ENCODE measurements at regions not wholly inside any gene's neighbourhood (a gene's known extent, or its start where the extent isn't known, plus 50 kb on each side); places are given as distances from the start of the nearest gene placed in this dataset.

GRCh38 chr11:128210148-128210940, 377.0 kb downstream of the ETS1 start:
- TSS peak; percentile 68 for BruUV-seq (replicated peaks)
- FAIRE-seq (peak; percentile 87), DNase-seq (ENCODE audit: low read depth, low spot score) (peak; percentile 98)
- H2AFZ ChIP-seq (ENCODE audit: low read depth, low read length), result peak overlapping the region; percentile 23
- no peaks in the 10 kb centered on the region for H4K20me1 ChIP-seq (replicated peaks; ENCODE audit: control insufficient read depth, extremely low read depth, insufficient read depth, low read length)
- no peak for TF ChIP-seq MYC (IDR thresholded peaks at IDR 0.05; ENCODE audit: low read depth, low read length)
- TF ChIP-seq FOS (IDR thresholded peaks at IDR 0.05; ENCODE audit: borderline replicate concordance, insufficient read depth, low read length), result peak; percentile 86
- peak; percentile 91 for TF ChIP-seq JUN (IDR thresholded peaks at IDR 0.05; ENCODE audit: borderline replicate concordance, insufficient read depth, insufficient read length, low read depth)
- TF ChIP-seq EZH2 (IDR thresholded peaks at IDR 0.05; ENCODE audit: borderline replicate concordance, low read depth, low read length, severe bottlenecking), result no peak
- no peak for TF ChIP-seq POLR2A (IDR thresholded peaks at IDR 0.05; ENCODE audit: low read depth, low read length)
- TF ChIP-seq POLR2AphosphoS5 (IDR thresholded peaks at IDR 0.05; ENCODE audit: insufficient read depth, low read depth, low read length), result peak; percentile 86
- peak; percentile 18 for TF ChIP-seq GATA2 (IDR thresholded peaks at IDR 0.05; ENCODE audit: insufficient read depth, insufficient read length, low read depth, low read length)
- no peak for TF ChIP-seq MAX (IDR thresholded peaks at IDR 0.05; ENCODE audit: insufficient read depth, insufficient read length)
- TF ChIP-seq, protein P1, sequence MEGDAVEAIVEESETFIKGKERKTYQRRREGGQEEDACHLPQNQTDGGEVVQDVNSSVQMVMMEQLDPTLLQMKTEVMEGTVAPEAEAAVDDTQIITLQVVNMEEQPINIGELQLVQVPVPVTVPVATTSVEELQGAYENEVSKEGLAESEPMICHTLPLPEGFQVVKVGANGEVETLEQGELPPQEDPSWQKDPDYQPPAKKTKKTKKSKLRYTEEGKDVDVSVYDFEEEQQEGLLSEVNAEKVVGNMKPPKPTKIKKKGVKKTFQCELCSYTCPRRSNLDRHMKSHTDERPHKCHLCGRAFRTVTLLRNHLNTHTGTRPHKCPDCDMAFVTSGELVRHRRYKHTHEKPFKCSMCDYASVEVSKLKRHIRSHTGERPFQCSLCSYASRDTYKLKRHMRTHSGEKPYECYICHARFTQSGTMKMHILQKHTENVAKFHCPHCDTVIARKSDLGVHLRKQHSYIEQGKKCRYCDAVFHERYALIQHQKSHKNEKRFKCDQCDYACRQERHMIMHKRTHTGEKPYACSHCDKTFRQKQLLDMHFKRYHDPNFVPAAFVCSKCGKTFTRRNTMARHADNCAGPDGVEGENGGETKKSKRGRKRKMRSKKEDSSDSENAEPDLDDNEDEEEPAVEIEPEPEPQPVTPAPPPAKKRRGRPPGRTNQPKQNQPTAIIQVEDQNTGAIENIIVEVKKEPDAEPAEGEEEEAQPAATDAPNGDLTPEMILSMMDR (IDR thresholded peaks at IDR 0.05; ENCODE audit: extremely low read depth in 1 of 2, insufficient read depth in 1 of 2, low read depth in 1 of 2, low read length in 2 of 2), result no peak
- H3K9ac ChIP-seq (replicated peaks; ENCODE audit: extremely low read depth, insufficient read depth, low read length), result peak overlapping the region; percentile 90
- intact Hi-C loops (cut with micrococcal nuclease), result loop anchor here (1.0 kb wide), 2 partner anchors 132 to 312 kb away; no protein-coding TSS in a partner anchor
- no peaks in the 10 kb centered on the region for H3K36me3 ChIP-seq (ENCODE audit: control insufficient read depth in 2 of 2, extremely low read depth in 1 of 2, insufficient read depth in 2 of 2, low read length in 2 of 2)
- ChIA-PET POLR2A (no interaction called here), CTCF (interaction anchor here (1.2 to 1.4 kb wide), 2 partner anchors 12 to 38 kb away, joined by 4 read pairs; no protein-coding TSS in a partner anchor)
- no peaks in the 10 kb centered on the region for H3K9me1 ChIP-seq (replicated peaks; ENCODE audit: control insufficient read depth, extremely low read depth, insufficient read depth, low read length)
- H3K27ac ChIP-seq (ENCODE audit: insufficient read depth, low read depth, low read length), result peak overlapping the region; percentile 97
- no peaks in the 10 kb centered on the region for H3K27me3 ChIP-seq (ENCODE audit: control insufficient read depth in 2 of 2, insufficient read depth in 2 of 2, low read length in 2 of 2)
- peaks cover 49% of the 10 kb centered on the region for H3K4me1 ChIP-seq (ENCODE audit: control insufficient read depth, extremely low read depth, insufficient read depth, low read length)
- peak overlapping the region in 1 of 3 experiments; percentile 44 for H3K4me3 ChIP-seq (replicated peaks in 1 of 3; ENCODE audit: insufficient read depth in 1 of 3, low read depth in 1 of 3, low read length in 3 of 3)
- no peaks in the 10 kb centered on the region for H3K79me2 ChIP-seq (ENCODE audit: control insufficient read depth, insufficient read depth, low read length)
- dilution Hi-C loops (cut with MboI; ENCODE audit: extremely low pct_ligation_motif_present, low sequenced_read_pairs), result no loop called here
- peak overlapping the region; percentile 58 for H3K4me2 ChIP-seq (ENCODE audit: insufficient read depth, low read length)
- no peaks in the 10 kb centered on the region for H3K9me3 ChIP-seq (replicated peaks; ENCODE audit: control insufficient read depth, insufficient read depth, low read length)

Data from endothelial cell of umbilical vein (primary cell).